ACHN (cell line): ENCODE measurements at regions not wholly inside any gene's neighbourhood (a gene's known extent, or its start where the extent isn't known, plus 50 kb on each side); places are given as distances from the start of the nearest gene placed in this dataset.

Source experiments
- DNase-seq: peaks from one replicate; pipeline ENCODE4 v3.0.0-alpha.2; 2015
- in situ Hi-C: cut with HindIII; loops from 2 replicates; pipeline ENCODE4 v1.10.0; 2017; ENCODE audit warnings: low sequenced_read_pairs, low pct_ligation_motif_present, low pct_unique_long_range_greater_than_20kb

DNA sequence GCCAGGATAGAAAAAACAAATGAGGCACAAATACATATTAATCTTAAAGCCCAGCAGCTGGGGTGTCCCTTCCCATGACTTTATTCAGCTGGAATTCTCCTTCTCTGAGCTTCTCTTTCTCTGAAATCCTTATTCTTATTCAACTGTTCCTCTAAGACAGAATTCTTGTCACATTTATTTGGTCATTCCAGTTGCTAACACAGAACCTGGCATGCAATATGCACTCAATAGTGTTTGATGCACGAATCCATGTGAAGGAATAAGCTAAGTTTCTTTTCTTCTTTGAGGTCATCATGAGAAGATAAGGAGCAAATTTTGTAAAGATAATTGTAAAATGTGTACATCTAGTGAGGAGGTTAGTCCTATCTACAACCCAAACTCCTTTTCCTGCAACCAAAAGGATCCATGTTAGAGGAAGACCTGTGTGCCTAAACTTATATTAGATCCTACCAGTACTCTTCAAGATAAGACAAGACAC, 154.2 kb upstream of the KCNMB2 start:
- in situ Hi-C loops: no loop called here
- no peak for DNase-seq

- in situ Hi-C loops: no loop called here
- no peak for DNase-seq
These were observed 153.7 kb upstream of the KCNMB2 start for GRCh38 chr3:178382449-178383061.

DNA sequence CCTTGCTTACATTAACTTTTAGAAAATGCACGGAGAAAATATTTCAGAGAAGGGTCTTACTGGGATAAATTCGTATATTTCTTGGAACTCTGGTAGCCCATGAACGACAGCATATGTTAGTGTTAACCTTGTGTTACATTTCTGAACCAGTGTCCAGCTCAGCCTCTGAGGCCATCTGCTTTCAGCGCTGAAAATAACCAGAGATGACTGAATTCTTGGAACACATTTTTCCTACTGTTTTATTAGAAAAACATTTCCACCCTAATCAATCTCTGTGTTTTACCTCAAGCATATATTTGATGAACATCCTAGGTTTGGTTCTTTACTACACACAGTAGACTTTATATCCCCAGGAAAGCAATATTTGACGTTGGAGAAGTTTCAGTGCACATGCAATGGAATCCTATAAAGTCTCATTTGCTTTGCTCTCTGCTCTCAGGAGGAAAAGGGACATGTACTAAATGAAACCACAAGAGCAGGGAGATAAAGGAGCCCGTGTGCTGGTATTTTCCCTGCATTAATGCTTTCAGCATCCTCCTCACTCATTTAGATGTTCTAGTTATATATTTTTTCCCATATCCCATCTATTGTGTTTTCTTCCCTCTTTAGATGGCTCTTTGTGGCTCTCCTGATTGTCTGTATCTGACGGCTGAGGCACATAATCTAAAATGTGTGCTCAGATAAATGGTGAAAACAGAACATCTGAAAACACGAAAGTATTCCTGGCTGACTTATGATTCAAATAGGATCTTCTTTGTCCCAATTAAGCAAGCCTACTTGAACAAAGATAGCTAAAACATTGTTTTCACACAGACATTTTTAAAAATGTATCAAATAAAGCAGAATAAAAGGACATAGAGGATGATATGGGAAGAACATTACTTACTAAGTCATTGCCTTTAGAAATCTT, 151.7 kb upstream of the KCNMB2 start:
- no peak for DNase-seq
- in situ Hi-C loops: no loop called here

DNA sequence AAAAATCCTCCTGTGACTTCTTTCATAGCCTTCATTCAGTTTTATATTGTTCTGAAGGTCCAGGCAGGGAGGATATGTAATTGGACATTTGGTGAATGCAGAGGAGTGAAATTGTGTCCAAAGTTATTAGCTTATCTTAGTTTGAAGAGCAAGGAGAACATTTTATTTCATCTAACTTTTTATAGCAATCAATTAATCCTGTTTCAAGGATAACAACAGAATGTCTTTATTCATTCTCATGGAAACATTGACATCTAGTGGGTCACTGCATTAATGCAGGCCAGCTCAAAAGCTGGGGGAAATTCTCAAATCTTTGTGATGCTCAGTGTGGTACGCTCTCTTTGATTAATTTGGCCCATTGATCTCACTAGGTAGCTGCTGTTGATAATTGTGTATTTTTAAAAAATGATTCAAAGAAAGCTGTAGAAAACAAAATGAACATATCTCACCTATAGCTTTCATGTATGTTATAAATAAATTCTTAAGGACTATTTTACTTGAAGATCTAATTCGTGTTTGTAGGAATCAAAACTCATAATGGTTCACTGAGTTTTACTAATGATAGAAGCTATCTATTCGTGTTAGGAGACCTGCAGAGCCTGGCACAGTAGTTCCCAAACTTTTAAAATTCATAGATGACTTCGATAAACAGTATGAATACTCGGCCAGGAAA, 150.8 kb upstream of the KCNMB2 start:
- in situ Hi-C loops: no loop called here
- peak; percentile 31 for DNase-seq

- no peak for DNase-seq
- in situ Hi-C loops: no loop called here
These were observed 149.8 kb upstream of the KCNMB2 start for GRCh38 chr3:178386401-178386800.

DNA sequence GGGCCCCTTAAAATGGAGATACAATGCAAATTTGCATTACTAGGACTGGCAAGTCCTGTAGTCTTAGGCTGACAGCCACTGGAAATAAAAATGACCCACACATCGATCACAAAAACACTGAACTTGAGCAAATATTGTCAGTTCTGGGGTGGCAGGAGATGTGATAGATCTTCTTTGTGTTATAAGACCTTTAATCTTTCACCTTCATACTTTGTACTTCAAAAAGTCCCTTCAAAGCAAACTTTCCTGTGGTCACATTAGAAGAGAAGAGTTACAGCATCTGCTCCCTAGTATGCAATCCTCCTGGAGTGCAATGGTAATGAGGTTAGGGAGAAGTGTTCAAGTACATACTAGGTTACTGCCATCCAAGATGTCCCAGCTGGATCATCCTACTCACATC, 149.4 kb upstream of the KCNMB2 start:
- in situ Hi-C loops: no loop called here
- DNase-seq: no peak

- in situ Hi-C loops: no loop called here
- DNase-seq: no peak
These were observed 147.8 kb upstream of the KCNMB2 start for GRCh38 chr3:178388473-178388872.

DNA sequence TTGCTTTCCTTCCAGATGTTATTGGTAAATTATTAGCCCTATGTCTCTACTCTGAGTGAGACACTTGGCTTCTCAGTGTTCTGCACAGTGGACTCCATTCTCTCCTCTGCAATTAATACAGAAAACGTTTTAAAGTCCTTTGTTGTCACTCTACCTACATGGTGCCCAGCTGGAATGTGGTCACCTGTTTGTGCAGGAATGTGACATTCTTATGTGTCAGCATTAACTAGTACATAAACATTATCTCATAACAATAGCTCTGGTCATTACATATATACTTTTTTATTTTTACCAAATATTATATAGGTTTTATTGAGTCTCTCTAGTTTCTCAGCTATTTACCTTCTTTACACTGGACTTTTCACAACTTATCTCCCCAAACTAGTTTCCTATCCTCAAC, 147.0 kb upstream of the KCNMB2 start:
- in situ Hi-C loops: no loop called here
- DNase-seq: no peak

- DNase-seq: no peak
- in situ Hi-C loops: no loop called here
These were observed 143.7 kb upstream of the KCNMB2 start for GRCh38 chr3:178392511-178392926.

- in situ Hi-C loops: no loop called here
- DNase-seq: no peak
These were observed 143.1 kb upstream of the KCNMB2 start for GRCh38 chr3:178393146-178393545.

DNA sequence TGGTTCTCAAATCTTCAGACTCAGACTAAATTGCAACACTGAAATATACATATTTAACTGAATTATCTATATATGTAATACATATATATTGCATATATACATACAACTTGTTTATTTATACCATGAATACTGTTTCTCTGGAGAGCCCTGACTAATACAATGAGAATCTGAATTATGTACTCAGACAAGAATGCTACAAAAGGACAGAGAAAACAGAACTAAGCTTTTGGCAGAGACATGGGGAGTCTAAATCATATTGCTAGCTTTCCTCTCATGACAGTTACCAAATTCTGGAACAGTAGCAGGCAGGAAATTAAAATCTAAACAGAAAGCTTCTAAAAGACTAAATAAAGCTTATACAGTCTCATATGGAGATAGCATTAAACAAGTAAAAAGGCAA, 142.4 kb upstream of the KCNMB2 start:
- in situ Hi-C loops: no loop called here
- DNase-seq: peak; percentile 15

DNA sequence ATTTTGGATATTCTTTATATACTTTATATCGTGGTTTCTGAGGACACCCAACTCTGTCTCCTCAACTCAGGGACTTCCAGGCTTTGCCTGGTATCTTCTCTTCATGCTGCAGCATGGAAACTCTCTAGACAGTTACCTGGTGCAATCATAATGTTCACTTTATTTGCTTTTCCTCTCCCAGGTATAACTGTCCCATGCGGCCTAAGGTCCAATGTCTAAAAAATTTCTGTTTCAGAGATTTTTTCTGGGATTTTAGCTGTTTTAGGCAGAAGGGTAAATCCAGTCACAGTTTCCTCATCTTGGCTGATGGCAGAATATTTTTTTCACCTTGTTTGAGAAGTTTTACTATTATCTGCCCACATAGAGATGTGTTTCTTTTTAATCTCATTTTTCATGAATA, 139.9 kb upstream of the KCNMB2 start:
- in situ Hi-C loops: no loop called here
- DNase-seq: no peak

DNA sequence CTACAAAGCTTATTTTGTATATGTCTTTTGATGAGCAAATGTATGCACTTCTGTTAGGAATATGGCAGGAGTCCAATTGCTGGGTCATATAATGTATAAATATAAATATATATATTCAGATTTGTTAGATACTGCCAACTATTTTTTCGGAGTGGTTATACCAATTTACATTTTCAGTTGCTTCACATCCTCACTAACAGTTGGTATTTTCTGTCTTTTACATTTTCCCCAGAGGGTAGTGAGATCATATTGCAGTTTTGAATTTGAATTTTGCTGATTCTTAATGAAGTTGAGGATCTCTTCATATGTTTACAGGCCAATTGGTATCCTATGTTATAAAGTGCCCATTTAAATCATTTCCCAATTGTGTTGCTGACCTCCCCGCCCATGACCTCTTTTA, 139.0 kb upstream of the KCNMB2 start:
- in situ Hi-C loops: no loop called here
- DNase-seq: no peak

GRCh38 chr3:178397836-178398235, 138.4 kb upstream of the KCNMB2 start:
- in situ Hi-C loops: no loop called here
- DNase-seq: no peak

DNA sequence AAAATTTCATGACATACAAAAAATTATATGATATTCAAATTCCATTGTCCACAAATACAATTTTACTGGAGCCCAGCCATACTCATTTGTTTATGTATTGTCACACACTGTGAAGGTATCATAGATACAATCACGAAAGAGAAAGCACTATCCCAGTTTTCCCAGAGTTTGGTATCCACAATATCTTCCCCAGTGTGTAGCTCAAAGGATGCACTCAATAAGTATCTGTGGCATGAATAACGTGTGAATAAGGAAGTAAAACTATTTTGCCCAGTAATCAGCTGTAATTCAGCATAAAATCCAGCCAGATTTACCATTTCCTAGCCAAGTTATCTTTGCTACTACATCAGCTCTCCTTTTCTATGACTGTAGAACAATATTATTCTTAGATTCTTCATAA, 131.3 kb upstream of the KCNMB2 start:
- in situ Hi-C loops: no loop called here
- no peak for DNase-seq

- in situ Hi-C loops: no loop called here
These were observed 130.7 kb upstream of the KCNMB2 start for GRCh38 chr3:178405531-178405930.

GRCh38 chr3:178406206-178406605, 130.0 kb upstream of the KCNMB2 start:
- DNase-seq: no peak
- in situ Hi-C loops: no loop called here

More at GRCh38 chr3:178405531-178405930, 130.7 kb upstream of the KCNMB2 start:
- no peak for DNase-seq

- in situ Hi-C loops: no loop called here
- no peak for DNase-seq
These were observed 120.9 kb upstream of the KCNMB2 start for GRCh38 chr3:178415384-178415783.

DNA sequence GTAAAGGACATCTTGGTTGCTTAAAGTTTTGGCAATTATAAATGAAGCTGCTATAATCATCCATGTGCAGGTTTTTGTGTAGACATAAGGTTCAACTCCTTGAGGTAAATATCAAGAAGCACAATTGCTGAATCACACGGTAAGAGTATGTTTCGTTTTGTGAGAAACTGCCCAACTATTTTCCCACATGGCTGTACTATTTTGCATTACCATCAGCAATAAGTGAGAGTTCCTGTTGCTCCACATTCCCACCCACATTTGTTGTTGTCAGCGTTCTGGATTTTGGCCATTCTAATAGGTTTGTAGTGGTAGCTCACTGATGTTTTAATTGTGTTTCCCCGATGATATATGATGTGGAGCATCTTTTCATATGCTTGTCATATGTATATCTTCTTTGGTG, 118.5 kb upstream of the KCNMB2 start:
- in situ Hi-C loops: no loop called here

More for the DNA sequence above, 118.5 kb upstream of the KCNMB2 start:
- no peak for DNase-seq
